ENCODE measurements at regions not wholly inside any gene's neighbourhood (a gene's known extent, or its start where the extent isn't known, plus 50 kb on each side); places are given as distances from the start of the nearest gene placed in this dataset.

DNA sequence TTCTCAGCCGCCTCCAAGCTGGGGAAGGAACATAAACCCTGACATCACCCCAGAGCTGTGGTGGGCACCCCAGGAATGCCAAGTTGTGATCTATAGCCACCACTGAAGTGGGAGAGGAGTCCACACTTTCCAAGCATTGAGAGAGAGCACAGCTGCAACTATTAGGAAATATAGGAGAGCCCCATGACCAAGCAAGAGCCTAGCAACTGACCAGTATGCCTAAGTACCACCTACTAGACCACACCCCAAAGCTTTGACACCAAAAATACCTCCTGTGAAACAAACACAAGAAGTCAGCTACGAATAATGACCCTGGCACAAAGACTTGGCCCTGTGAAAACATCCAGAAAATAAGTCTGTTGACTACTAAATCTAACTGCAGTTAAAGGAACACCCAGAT, 804.1 kb upstream of the IGFBP3 start:
- CTCF ChIA-PET (ENCODE audit: unreplicated experiment) = no interaction called here
- TF ChIP-seq, protein P1, sequence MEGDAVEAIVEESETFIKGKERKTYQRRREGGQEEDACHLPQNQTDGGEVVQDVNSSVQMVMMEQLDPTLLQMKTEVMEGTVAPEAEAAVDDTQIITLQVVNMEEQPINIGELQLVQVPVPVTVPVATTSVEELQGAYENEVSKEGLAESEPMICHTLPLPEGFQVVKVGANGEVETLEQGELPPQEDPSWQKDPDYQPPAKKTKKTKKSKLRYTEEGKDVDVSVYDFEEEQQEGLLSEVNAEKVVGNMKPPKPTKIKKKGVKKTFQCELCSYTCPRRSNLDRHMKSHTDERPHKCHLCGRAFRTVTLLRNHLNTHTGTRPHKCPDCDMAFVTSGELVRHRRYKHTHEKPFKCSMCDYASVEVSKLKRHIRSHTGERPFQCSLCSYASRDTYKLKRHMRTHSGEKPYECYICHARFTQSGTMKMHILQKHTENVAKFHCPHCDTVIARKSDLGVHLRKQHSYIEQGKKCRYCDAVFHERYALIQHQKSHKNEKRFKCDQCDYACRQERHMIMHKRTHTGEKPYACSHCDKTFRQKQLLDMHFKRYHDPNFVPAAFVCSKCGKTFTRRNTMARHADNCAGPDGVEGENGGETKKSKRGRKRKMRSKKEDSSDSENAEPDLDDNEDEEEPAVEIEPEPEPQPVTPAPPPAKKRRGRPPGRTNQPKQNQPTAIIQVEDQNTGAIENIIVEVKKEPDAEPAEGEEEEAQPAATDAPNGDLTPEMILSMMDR (conservative IDR thresholded peaks at IDR 0.05; ENCODE audit: low read length) = no peak
- no peak for TF ChIP-seq EZH2phosphoT487 (IDR thresholded peaks at IDR 0.05; ENCODE audit: borderline replicate concordance, low read depth, low read length)
- H3K4me1 ChIP-seq (ENCODE audit: insufficient read depth, low read length, poor library complexity, severe bottlenecking) = no peaks in the 10 kb centered on the region
- no peaks in the 10 kb centered on the region for H3K9me2 ChIP-seq (ENCODE audit: insufficient read depth, low read length)
- no peak for DNase-seq (ENCODE audit: low spot score)
- no TSS peak for BruUV-seq (replicated peaks)
- intact Hi-C loops (cut with micrococcal nuclease; ENCODE audit: unreplicated experiment) = no loop called here
- no peak overlapping the region for H3K27ac ChIP-seq (ENCODE audit: low read depth, low read length, poor library complexity, severe bottlenecking)
- H4K20me1 ChIP-seq (ENCODE audit: insufficient read depth, low read length) = no peaks in the 10 kb centered on the region
- no peak overlapping the region for H3K4me2 ChIP-seq (ENCODE audit: low read length)
- H3K79me2 ChIP-seq (ENCODE audit: insufficient read depth, low read depth, low read length) = no peaks in the 10 kb centered on the region
- H3K36me3 ChIP-seq (ENCODE audit: insufficient read depth, low read length) = no peaks in the 10 kb centered on the region
- POLR2A ChIA-PET = no interaction called here
- no peak overlapping the region for H2AFZ ChIP-seq (ENCODE audit: low read length)
- no peaks in the 10 kb centered on the region for H3K9me3 ChIP-seq (ENCODE audit: low read length)
- no peak overlapping the region for H3K4me3 ChIP-seq (ENCODE audit: low read depth, low read length, poor library complexity, severe bottlenecking)

DNA sequence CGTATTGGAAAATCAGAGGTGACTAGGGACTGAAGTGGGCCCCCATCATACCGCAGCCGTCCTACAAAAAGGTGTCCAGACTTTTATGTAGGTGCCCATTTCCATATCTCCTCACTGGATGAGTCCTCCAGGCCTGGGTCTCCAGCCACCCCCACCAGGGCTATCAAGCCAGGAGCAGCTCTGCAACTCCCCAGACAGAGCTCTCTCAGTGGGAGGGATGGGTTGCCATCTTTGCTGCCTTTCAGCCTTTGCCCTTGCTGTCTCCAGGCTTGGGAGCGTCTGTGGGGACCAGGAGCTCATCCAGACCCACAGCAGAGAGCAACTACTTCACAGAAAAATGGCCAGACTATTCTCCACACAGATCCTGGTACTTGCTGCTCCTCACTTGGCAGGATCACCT, 802.7 kb upstream of the IGFBP3 start:
- Histone ChIP-seq H3K9me2 (ENCODE audit: insufficient read depth, low read length) (no peaks in the 10 kb centered on the region), H3K27ac (ENCODE audit: low read depth, low read length, poor library complexity, severe bottlenecking) (no peak overlapping the region), H2AFZ (ENCODE audit: low read length) (no peak overlapping the region), H3K9me3 (ENCODE audit: low read length) (no peaks in the 10 kb centered on the region), H3K4me2 (ENCODE audit: low read length) (no peak overlapping the region), H4K20me1 (ENCODE audit: insufficient read depth, low read length) (no peaks in the 10 kb centered on the region), H3K79me2 (ENCODE audit: insufficient read depth, low read depth, low read length) (no peaks in the 10 kb centered on the region), H3K4me1 (ENCODE audit: insufficient read depth, low read length, poor library complexity, severe bottlenecking) (no peaks in the 10 kb centered on the region), H3K36me3 (ENCODE audit: insufficient read depth, low read length) (no peaks in the 10 kb centered on the region), H3K4me3 (ENCODE audit: low read depth, low read length, poor library complexity, severe bottlenecking) (no peak overlapping the region)
- ChIA-PET CTCF (ENCODE audit: unreplicated experiment) (no interaction called here), POLR2A (no interaction called here)
- no TSS peak for BruUV-seq (replicated peaks)
- intact Hi-C loops (cut with micrococcal nuclease; ENCODE audit: unreplicated experiment) = no loop called here
- TF ChIP-seq EZH2phosphoT487 (IDR thresholded peaks at IDR 0.05; ENCODE audit: borderline replicate concordance, low read depth, low read length) = no peak
- TF ChIP-seq, protein P1 (conservative IDR thresholded peaks at IDR 0.05; ENCODE audit: low read length) = no peak
- no peak for DNase-seq (ENCODE audit: low spot score)

DNA sequence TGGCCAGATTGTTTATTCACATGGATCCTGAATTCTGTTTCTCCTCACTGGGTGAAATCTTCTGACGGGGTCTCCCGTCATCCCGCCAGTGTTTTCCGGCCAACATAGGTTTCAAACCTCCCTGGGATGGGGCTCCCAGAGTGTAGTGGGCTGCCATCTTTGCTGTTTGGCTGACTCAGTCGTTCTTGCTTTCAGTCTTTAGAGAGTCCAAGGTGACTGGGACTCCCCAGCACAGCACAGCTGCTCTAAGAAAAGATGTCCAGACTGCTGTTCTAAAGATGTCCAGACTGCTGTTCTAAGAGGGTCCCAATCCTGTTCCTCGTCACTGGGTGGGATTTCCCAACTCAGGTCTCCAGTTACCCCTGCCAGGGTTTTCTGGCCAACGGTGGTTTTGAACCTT, 801.9 kb upstream of the IGFBP3 start:
- Histone ChIP-seq H3K4me2 (ENCODE audit: low read length) (no peak overlapping the region), H3K27ac (ENCODE audit: low read depth, low read length, poor library complexity, severe bottlenecking) (no peak overlapping the region), H3K4me1 (ENCODE audit: insufficient read depth, low read length, poor library complexity, severe bottlenecking) (no peaks in the 10 kb centered on the region), H3K4me3 (ENCODE audit: low read depth, low read length, poor library complexity, severe bottlenecking) (no peak overlapping the region), H3K9me2 (ENCODE audit: insufficient read depth, low read length) (no peaks in the 10 kb centered on the region), H3K36me3 (ENCODE audit: insufficient read depth, low read length) (no peaks in the 10 kb centered on the region), H3K9me3 (ENCODE audit: low read length) (no peaks in the 10 kb centered on the region), H4K20me1 (ENCODE audit: insufficient read depth, low read length) (no peaks in the 10 kb centered on the region), H3K79me2 (ENCODE audit: insufficient read depth, low read depth, low read length) (no peaks in the 10 kb centered on the region), H2AFZ (ENCODE audit: low read length) (no peak overlapping the region)
- TF ChIP-seq, protein P1 (conservative IDR thresholded peaks at IDR 0.05; ENCODE audit: low read length) = no peak
- TF ChIP-seq EZH2phosphoT487 (IDR thresholded peaks at IDR 0.05; ENCODE audit: borderline replicate concordance, low read depth, low read length) = no peak
- no TSS peak for BruUV-seq (replicated peaks)
- POLR2A ChIA-PET = no interaction called here
- CTCF ChIA-PET (ENCODE audit: unreplicated experiment) = no interaction called here
- intact Hi-C loops (cut with micrococcal nuclease; ENCODE audit: unreplicated experiment) = no loop called here
- no peak for DNase-seq (ENCODE audit: low spot score)
